GM12892 (cell line): ENCODE measurements at regions not wholly inside any gene's neighbourhood (a gene's known extent, or its start where the extent isn't known, plus 50 kb on each side); places are given as distances from the start of the nearest gene placed in this dataset.

Source experiments
- POLR2A ChIP-seq: IDR thresholded peaks from 2 replicates; pipeline ENCODE4 v1.6.1; 2011; ENCODE audit warnings: low read depth, low read length, control low read depth
- POLR2AphosphoS5 ChIP-seq: IDR thresholded peaks from 2 replicates; pipeline ENCODE4 v1.6.1; 2011; ENCODE audit warnings: low read depth, low read length, control low read depth

GRCh38 chr16:35485915-35486314 is 2026.5 kb downstream of the TP53TG3F start:
- no peak for TF ChIP-seq POLR2A
- no peak for TF ChIP-seq POLR2AphosphoS5
